NCI-H1092 treated with DMSO at 0.1 percent for 48 hours (cell line): ENCODE measurements at regions not wholly inside any gene's neighbourhood (a gene's known extent, or its start where the extent isn't known, plus 50 kb on each side); places are given as distances from the start of the nearest gene placed in this dataset.
"Not testable (repeated sequence)": the region's sequence is repeated elsewhere in the genome, so short reads cannot be mapped to it uniquely, and the experiment has no call there.

ENCODE experiments used
- DNase-seq: peaks from one replicate; lab custom pipeline; 2025; lab: John Stamatoyannopoulos, UW

DNA sequence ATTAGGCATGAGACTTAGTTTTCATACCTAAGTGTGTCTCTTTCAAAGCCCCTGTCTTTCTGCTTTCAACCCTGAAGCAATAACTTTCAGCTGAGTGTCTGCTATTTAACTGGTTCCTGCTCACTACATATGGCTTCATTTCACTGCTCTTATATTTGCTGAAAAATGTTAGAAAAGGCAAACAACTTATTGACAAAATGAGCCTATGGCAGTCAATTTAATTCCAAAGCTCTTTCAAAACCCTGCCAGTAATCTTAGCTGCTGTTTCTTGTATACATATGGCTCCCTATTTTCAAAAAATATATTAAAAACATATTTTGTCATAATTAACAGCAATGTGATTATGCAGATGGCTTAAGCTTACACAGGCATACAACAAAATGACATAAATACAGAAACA lies 334.1 kb upstream of the MGAT4C start:
- no peak for DNase-seq

DNA sequence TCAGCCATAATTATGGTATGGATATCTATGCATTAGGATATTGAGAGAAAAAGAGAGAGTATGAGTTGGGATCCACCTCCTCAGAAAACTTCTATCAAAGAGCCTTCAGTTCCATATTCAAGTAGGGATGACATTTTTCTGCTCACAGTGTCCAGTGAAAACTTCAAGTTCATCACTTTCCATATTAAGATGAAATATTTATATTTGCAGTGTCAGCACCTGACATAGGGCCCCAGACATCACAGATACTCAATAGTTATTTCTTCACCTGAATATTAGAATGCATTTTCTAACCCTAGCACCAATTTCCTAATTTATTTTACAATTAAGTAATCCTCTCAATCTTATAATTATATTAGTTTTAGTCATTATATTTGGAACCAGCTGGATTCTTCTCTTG lies 318.0 kb upstream of the MGAT4C start:
- no peak for DNase-seq

DNA sequence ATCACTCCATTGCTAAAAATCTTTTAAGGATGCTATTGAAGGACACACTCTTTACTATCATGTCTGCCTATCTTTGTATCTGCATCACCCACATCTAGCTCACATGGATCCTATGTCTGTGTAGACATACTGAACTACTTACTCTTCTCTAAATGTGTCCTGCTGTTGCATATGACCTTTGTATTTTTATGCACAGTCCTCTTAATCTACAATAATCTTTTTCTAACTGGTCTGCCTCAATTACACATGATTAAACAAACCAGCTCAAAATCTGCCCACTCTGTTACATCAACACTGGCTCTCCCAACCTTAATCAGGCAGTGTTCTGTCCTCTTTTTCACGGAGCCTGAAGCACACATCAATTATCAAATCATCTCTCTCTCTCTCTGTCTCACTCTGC lies 316.3 kb upstream of the MGAT4C start:
- no peak for DNase-seq

DNA sequence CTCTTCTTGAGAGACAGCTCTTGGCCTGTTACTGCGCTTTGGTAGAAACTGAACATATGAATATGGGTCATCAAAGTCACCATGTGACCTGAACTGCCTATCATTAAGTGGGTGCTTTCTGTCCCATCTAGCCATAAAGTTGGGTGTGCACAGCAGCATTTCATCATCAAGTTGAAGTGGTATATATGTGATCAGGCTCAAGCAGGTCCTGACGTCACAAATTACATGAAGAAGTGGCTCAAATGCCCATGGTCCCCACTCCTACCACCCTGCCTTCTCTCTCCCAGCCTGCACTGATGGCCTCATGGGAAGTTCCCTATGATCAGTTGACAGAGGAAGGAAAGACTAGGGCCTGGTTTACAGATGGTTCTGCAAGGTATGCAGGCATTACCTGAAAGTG lies 308.8 kb upstream of the MGAT4C start:
- DNase-seq: no peak

DNA sequence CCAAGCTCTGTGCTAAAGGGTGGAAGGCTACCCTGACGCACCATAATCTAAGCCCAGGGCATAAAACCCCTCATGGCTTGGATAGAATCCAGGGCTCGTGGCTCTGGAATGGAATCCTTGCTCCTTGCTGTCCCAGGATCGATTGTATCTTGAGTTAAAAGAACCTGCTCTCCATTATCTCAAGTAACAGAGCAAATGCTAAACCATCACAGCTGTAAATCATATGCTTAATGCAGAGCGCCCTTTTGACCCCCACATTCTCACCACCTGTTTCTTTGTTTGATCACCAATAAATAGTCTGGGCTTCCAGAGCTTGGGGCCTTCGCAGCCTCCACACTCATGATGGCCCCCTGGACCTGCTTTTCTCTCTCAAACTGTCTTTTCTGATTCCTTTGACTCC lies 299.3 kb upstream of the MGAT4C start:
- DNase-seq: not testable (repeated sequence)

DNA sequence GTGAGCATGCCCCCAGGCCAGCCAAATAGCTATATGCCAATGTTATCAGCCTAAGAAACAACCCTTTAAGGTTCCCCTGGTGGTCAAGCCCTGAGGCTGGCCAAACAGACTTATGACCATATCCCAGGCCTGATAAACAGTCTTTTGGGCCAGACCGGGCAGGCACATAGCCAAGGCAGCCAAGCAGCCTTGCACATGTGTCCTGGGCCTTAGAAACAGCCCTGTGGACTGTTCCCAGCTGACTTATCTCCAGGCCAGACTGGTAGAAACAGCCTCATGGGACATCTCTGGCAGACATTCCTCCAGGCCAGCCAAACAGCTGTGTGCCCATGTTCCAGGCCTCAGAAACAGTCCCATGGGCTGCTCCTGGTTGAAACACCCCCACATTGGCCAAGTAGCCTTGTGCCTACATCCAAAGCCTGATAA lies 295.0 kb upstream of the MGAT4C start:
- no peak for DNase-seq

DNA sequence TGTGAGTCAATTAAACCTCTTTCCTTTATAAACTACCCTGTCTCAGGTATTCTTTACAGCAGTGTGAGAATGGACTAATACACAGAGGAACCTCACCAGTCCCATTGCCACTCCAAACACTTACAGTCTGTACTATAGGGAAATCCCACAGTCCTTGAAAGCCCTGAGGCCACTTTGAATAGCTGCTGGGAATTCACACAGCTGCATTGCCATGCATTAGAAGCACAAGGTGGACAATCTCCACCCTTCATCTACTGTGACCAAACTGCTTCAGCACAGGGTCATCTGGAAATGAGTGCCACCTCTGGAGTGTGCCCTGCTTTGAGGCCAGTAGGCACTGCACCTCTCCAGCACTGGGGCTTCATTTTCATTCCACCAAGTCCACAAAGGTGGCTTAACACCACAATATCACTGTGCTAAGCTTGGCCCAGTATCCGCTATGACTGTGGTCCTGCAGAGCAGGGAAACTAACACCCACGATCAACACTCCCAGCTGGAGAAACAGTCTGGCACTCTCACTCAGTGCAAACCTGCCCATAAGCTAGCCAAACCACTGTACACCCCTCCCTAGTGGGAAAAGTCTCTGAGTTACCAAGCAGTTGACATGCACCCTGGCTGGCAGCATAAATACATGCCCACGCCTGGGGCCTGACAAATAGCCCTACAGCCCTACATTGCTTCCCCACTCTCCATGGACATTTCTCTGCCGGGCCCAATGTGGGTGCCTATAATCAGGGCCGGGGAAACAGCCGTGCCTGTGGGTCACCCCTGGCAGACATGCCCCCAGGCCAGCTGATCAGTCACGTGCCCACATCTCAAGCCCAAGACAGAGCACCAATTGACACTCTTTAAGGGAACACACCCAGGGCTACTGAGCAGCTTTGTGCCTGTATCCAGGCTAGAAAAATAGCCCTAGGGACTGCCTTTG lies 294.3 kb upstream of the MGAT4C start:
- no peak for DNase-seq

DNA sequence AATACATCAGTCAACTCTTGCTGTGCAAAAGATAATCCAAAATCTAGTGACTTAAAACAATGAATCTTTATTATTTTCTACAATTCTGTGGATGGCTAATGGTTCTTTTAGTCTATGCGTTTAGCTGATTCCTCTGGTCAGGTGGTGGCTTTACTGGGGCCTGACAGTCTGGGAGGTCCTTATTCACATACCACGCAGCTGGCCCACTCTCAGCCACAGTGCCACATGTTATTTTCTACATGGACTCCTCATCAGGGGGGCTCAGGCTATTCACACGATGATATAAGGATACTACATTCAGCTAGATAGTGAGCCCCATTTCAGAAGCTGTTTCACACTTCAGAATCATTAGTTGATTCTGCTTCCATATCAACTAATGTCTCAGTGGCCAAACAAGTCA lies 287.5 kb upstream of the MGAT4C start:
- no peak for DNase-seq

DNA sequence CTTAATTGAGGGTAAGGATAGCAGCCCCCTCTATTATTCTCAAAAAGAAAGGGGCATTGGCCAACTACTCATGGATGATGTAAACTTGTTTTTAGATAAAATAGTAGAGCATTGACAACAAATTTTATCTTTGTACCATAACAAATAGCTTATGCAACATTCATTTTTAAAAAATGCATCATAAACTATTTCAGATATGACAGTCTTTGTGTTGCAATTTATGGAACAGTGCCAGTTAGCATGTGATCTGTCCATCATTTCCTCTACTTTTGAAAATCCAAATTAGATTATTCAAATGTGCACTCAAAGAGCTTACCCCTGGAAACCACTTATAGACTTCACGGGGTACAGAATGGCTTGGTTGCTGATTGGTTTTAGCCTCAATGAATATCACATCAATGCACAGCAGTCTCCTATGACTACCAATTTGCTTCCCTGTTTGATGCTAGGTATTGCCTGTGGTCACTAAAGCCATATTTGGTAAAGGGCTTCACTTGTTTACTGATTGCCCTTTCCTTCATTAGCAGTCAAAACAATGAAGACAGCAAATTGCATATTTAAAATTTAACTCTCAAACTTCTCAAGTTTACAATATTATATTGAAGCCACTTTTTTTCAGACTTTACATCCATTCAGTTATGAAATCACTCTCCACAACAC lies 274.9 kb upstream of the MGAT4C start:
- no peak for DNase-seq

DNA sequence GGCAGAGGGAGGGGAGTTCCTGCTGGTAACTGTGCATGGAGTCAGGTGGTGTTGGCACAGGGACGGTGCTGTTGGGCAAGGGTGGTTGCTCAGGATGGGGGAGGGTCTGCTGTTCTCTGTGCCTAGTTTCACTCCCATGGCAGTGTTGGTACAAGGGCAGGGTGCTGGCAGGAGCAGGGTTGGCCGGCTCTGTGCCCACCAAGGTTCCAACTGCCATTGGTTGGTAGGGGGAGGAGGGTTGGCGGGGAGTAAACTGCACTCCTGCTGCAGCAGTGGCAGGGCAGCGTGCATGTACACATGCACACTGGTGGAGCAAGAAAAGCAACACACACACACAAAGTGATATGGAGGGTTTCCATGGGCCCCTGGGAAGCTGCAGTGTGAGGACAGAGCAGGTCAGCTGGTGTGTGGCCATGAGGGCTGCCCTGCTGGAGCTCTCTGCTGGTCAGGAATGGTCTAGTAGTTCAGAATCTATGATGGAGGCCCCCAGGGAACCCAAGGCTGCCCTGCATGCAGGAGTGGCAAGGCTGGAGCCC lies 269.9 kb upstream of the MGAT4C start:
- DNase-seq: no peak

DNA sequence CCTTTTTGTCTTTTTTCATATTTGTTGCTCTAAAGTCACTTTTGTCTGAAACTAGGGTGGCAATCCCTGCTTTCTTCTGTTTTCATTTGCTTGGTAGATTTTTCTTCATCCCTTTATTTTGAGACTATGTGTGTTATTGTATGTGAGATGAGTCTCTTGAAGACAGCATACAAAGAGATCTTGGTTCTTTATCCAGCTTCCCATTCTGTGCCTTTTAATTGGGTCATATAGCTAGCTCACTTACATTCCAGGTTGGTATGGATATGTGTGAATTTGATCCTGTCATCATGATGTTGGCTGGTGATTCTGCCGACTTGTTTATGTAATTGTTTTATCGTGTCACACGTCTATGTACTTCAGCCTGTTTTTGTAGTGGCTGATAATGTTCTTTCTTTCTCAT lies 267.7 kb upstream of the MGAT4C start:
- DNase-seq: no peak

DNA sequence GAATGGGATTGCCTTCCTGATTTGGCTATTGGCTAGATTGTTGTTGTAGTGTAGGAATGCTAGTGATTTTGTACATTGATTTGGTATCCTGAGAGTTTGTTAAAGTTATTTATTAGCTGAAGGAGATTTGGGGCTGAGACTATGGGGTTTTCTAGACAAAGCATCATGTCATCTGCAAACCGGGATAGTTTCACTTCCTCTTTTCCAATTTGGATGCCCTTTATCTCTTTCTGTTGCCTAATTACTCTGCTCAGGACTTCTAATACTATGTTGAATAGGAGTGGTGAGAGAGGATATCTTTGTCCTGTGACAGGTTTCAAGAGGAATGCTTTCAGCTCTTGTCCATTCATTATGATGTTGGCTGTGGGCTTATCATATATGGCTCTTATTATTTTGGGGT lies 265.7 kb upstream of the MGAT4C start:
- no peak for DNase-seq

DNA sequence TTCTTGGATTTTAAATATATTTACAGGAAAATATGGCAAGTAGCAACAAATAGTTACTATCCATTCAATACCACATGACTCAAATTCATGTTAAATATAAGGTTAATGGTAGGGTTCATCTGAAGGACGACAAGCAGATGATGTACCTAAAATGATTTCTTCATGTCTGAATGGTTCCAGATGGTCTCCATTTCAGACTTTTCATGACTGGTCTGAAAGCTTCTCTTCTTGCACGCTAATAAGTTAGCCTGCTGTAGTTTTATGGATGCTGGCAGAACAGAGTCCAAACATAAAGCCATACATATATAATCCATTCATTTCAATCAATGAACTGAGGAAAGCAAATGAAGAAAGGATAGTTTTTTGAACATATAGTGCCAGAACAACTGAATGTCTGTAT lies 257.0 kb upstream of the MGAT4C start:
- no peak for DNase-seq

DNA sequence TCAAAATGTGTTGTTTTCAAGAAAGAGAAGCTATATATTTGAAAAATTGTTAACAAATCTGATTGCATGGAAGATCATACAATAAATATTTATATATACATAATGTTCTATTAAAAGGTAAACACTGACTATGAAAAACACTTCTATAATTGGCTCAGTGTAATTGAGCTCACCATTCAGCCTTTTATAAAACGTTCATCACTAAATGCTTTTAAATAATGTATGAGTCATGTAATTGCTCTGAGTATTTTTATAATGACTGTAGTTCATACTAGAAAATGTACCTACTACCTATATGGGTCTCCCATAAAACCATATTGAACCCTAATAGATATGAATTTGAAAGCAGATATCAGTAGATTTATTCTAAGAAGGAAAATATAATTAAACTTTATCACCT lies 240.4 kb upstream of the MGAT4C start:
- DNase-seq: no peak

DNA sequence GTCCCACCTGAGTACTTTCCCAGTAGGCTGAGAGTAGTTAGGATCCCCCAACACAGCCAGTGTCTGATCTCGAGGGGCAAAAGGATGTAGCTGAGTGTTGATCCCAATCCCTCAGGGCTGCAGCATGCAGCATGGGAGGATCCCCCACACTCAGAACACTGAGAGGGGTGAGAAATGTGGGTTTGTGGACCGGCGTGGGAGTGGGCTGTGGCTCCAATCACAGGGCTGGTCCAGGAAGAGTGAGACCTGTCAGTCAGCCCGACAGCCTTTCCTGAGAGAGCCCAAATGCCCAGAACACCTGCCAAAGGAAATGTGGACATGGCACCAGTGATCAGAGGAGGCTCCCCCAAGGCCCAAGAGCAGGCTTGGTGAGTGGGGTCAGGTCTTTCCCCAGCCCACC lies 228.3 kb upstream of the MGAT4C start:
- no peak for DNase-seq

DNA sequence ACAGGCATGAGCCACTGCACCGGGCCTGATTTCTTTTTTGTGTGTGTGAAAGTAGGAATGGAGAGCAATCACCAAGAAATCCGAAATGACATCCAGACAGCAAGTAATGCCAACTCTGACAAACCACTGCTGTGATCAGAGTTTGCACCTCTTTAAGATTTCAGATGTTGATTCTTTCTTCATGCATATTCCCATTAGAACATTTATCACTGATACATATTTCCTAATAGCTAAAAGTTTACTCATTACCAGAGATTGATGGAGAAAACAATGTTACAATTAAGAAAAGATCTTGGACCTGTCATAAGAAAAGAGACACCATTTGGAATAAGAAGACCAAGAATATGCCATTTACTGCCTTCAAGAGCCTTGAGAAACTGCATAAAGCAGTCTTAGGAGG lies 217.0 kb upstream of the MGAT4C start:
- no peak for DNase-seq

DNA sequence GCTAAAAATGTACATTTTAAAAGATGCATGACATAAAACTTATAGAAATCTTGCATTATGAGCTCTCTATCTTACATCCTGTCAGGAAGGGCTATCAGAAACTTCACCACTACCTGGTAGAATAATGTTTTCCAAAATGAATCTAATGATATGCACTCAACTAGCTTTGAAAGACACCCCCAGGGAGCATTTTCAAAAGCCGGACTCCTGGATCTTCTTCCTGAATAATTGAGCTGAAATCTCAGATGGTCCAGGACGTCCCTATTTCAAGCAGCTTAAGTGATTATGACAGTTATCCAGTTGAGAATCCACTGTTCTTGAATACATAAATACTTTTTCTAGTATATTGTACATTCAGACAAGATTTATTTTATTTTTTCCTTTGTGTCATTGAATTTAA lies 200.6 kb upstream of the MGAT4C start:
- DNase-seq: no peak

DNA sequence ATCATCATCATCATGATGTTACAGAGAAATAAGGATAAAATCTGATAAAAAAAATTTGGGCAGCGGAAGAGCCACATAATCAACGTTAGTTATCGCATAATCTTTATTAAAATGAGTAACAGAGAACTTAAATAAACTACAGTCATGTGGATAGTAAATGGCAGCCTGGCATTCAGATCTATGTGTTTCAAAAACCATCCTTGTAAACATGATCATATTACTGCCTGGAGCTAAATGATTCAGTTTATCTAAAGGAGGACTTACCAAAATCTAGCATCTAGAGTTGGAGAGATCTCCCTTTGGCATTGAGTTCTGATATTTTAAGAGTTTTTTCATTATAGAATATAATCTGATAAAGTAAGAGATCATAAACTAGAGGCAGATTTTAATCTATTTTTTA lies 200.1 kb upstream of the MGAT4C start:
- DNase-seq: no peak

DNA sequence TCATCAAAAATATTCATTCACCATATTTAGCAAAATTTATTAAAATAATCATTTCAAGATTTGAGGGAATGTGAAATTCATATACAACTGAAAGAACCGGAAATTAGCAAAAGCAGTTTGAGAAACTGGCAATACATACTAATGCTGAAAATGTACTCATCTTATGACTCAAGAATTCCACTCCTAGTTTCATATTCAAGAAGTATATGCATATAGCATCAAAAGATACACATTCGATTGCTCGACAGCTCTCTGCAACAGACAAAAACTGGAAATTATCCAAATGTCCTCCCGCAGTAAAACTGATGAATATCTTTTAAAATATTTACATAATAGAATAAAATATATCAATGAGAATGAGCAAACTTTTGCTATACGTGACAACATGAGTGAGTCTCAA lies 189.2 kb upstream of the MGAT4C start:
- no peak for DNase-seq

DNA sequence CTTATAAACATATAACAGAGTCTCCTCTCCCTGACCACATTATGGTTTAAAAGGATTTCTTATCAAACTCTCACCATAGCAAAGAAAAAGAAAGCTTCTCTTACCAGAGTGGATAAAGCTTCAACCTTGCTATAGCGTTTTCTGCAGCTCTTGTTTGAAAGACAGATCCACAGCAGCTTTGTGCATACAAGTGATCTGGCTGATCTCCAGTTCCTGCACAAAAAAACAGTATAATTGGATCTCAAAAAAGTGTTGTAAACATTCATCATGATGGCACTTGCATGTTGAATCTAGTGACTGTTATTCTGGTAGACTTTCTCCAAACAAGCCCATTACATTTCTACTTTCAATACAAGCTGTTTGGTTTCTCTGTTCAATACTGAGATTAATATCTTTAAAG lies 178.9 kb upstream of the MGAT4C start:
- DNase-seq: peak; percentile 34

DNA sequence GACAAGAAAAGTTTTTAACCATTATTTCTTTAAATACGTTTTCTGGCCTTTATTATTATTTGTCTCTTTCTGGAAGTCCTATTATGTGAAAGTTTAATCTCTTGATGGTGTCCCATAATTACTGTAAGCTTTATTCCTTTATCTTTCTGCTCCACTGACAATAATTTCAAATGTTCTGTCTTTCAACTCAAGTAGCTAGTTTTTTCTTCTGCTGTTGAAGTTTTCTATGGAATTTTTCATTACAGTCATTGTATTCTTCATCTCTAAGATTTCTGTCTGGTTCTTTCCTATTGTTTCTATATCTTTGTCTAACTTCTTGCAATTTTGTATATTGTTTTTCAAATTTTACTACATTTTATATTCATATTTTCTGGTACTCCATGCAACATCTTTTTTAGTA lies 173.6 kb upstream of the MGAT4C start:
- no peak for DNase-seq

DNA sequence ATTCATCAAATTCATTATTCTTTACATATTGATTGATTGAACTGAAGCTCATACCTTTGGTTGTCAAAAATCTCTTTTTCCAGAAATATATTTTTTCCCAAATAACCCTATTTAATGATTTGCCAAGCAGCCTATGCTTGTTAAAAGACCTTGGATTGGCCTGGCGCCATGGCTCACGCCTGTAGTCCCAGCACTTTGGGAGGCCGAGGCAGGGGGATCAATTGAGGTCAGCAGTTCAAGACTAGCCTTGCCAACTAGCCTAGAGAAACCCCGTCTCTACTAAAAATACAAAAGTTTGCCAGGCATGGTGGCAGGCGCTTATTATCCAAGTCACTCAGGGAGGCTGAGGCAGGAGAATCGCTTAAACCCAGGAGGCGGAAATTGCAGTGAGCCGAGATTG lies 165.1 kb upstream of the MGAT4C start:
- DNase-seq: no peak

DNA sequence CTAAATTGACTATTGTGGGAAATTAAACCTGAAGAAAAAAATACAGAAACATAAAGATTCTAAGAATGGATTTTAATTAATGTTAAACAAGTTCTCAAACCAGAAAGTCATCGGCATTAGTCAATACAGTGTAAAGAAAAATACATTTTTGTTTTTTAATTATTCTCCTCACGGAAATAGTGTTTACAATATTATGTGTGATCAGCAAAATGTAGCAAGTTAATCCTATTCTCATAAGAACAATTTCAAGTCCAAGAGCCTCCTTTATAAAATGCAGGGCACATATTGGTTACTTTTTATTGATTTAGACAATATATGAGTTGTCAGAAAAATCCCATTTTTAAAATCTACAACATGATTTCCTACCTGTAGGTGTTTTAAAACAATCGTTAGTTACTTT lies 158.0 kb upstream of the MGAT4C start:
- no peak for DNase-seq
